ENCODE measurements at regions not wholly inside any gene's neighbourhood (a gene's known extent, or its start where the extent isn't known, plus 50 kb on each side); places are given as distances from the start of the nearest gene placed in this dataset.
"Not testable (repeated sequence)": the region's sequence is repeated elsewhere in the genome, so short reads cannot be mapped to it uniquely, and the experiment has no call there.

- TF ChIP-seq ZBTB10 (tag by site-specific recombination; IDR thresholded peaks at IDR 0.05); CTCF (tag by site-specific recombination; IDR thresholded peaks at IDR 0.05); ZNF843 (tag by site-specific recombination; IDR thresholded peaks at IDR 0.05); YY1 (tag by site-specific recombination; IDR thresholded peaks at IDR 0.05); ZNF16 (tag by site-specific recombination; IDR thresholded peaks at IDR 0.05; ENCODE audit: low read depth); ZNF548 (tag by site-specific recombination; IDR thresholded peaks at IDR 0.05); ZNF280C (tag by site-specific recombination; IDR thresholded peaks at IDR 0.05); ZSCAN16 (tag by site-specific recombination; IDR thresholded peaks at IDR 0.05); ZNF514 (tag by site-specific recombination; IDR thresholded peaks at IDR 0.05): not testable (repeated sequence)
These were observed 339.5 kb upstream of the SORCS1 start for GRCh38 chr10:107504011-107504410.
